Activated T-cell treated with anti-CD3 and anti-CD28 coated beads for 1 hour (primary cell): ENCODE measurements at regions not wholly inside any gene's neighbourhood (a gene's known extent, or its start where the extent isn't known, plus 50 kb on each side); places are given as distances from the start of the nearest gene placed in this dataset.
"Not testable (repeated sequence)": the region's sequence is repeated elsewhere in the genome, so short reads cannot be mapped to it uniquely, and the experiment has no call there.

Source experiments
- DNase-seq: peaks from one replicate; pipeline ENCODE4 v3.0.0-alpha.2; 2020; ENCODE audit warnings: low read depth

- not testable (repeated sequence) for DNase-seq
These were observed 92.3 kb upstream of the TPTE start for GRCh38 chr21:10428981-10429534.

- no peak for DNase-seq
These were observed 91.4 kb upstream of the TPTE start for GRCh38 chr21:10430005-10430404.

- DNase-seq: not testable (repeated sequence)
These were observed 89.4 kb upstream of the TPTE start for GRCh38 chr21:10431995-10432394.

- DNase-seq: not testable (repeated sequence)
These were observed 88.9 kb upstream of the TPTE start for GRCh38 chr21:10432456-10432855.

- not testable (repeated sequence) for DNase-seq
These were observed 83.4 kb upstream of the TPTE start for GRCh38 chr21:10437977-10438376.

GRCh38 chr21:10440639-10441038, 80.7 kb upstream of the TPTE start:
- DNase-seq: not testable (repeated sequence)

GRCh38 chr21:10442018-10442417, 79.4 kb upstream of the TPTE start:
- not testable (repeated sequence) for DNase-seq

GRCh38 chr21:10445685-10446084, 75.7 kb upstream of the TPTE start:
- not testable (repeated sequence) for DNase-seq

- DNase-seq: not testable (repeated sequence)
These were observed 71.9 kb upstream of the TPTE start for GRCh38 chr21:10449451-10449850.

GRCh38 chr21:10451274-10451673, 70.1 kb upstream of the TPTE start:
- not testable (repeated sequence) for DNase-seq

- DNase-seq: not testable (repeated sequence)
These were observed 63.6 kb upstream of the TPTE start for GRCh38 chr21:10457765-10458164.

GRCh38 chr21:10460957-10461356, 60.4 kb upstream of the TPTE start:
- DNase-seq: not testable (repeated sequence)

- DNase-seq: not testable (repeated sequence)
These were observed 59.9 kb upstream of the TPTE start for GRCh38 chr21:10461445-10461844.

- no peak for DNase-seq
These were observed 58.2 kb upstream of the TPTE start for GRCh38 chr21:10463156-10463555.

GRCh38 chr21:10464975-10465374, 56.4 kb upstream of the TPTE start:
- DNase-seq: no peak

GRCh38 chr21:10465524-10466110, 55.8 kb upstream of the TPTE start:
- DNase-seq: not testable (repeated sequence)

- no peak for DNase-seq
These were observed 55.2 kb upstream of the TPTE start for GRCh38 chr21:10466200-10466599.
